Immature natural killer cell (primary cell): ENCODE measurements at regions not wholly inside any gene's neighbourhood (a gene's known extent, or its start where the extent isn't known, plus 50 kb on each side); places are given as distances from the start of the nearest gene placed in this dataset.
"Not testable (repeated sequence)": the region's sequence is repeated elsewhere in the genome, so short reads cannot be mapped to it uniquely, and the experiment has no call there.

Source experiments
- DNase-seq, 3 donors: peaks; one replicate each; pipeline ENCODE4 v3.0.0; 2022; ENCODE audit warnings: mixed read lengths in 1 of 3
- H3K27ac Mint-ChIP-seq, 6 donors: one replicate each; pipeline ENCODE4 v1.8.0; 2020; ENCODE audit warnings: mixed read lengths in 6 of 6, mild to moderate bottlenecking in 5 of 6, inconsistent platforms in 4 of 6, moderate library complexity in 3 of 6
- H3K27me3 Mint-ChIP-seq, 3 donors: one replicate each; pipeline ENCODE4 v1.8.0; 2020 to 2021; ENCODE audit warnings: low read depth in 3 of 3, mild to moderate bottlenecking in 3 of 3, mixed read lengths in 3 of 3, moderate library complexity in 3 of 3, inconsistent platforms in 1 of 3
- H3K36me3 Mint-ChIP-seq, 3 donors: one replicate each; pipeline ENCODE4 v1.8.0; 2020; ENCODE audit warnings: mixed read lengths in 3 of 3, inconsistent platforms in 2 of 3, mild to moderate bottlenecking in 2 of 3
- H3K4me1 Mint-ChIP-seq, 2 donors: one replicate each; pipeline ENCODE4 v1.8.0; 2020; ENCODE audit warnings: inconsistent platforms in 2 of 2, mild to moderate bottlenecking in 2 of 2, mixed read lengths in 2 of 2, moderate library complexity in 1 of 2
- H3K4me3 Mint-ChIP-seq, 5 donors: one replicate each; pipeline ENCODE4 v1.8.0; 2020; ENCODE audit warnings: mild to moderate bottlenecking in 5 of 5, mixed read lengths in 5 of 5, inconsistent platforms in 3 of 5, moderate library complexity in 3 of 5
- H3K9me3 Mint-ChIP-seq, 6 donors: one replicate each; pipeline ENCODE4 v1.8.0; 2020; ENCODE audit warnings: mild to moderate bottlenecking in 6 of 6, mixed read lengths in 6 of 6, inconsistent platforms in 4 of 6, moderate library complexity in 3 of 6

DNA sequence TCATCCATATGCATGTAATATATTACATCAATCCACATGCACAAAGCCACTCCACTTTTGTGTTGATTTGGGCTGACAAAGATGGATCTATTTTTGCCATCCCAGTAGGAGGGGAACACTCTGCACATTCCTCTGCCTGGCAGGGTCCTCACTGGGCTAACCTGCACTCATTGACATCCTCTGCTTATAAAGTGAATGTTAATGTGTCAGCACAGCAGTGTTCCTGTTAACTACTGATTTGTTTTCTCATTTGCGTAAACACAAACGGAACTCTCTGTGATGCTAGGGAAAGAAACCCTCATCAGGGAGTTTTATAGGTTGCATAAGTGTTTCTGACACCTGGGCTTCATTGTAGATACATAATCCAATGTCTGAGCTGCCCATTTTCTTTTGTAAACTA lies 826.0 kb downstream of the RAB28 start:
- H3K27ac Mint-ChIP-seq = no peak overlapping the region
- peaks cover 1 to 28% (median 5%) of the 10 kb centered on the region in 6 donors for H3K9me3 Mint-ChIP-seq
- H3K4me3 Mint-ChIP-seq = no peak overlapping the region
- H3K36me3 Mint-ChIP-seq = no peaks in the 10 kb centered on the region
- no peaks in the 10 kb centered on the region for H3K4me1 Mint-ChIP-seq
- H3K27me3 Mint-ChIP-seq = peaks cover 0 to 3% (median 0%) of the 10 kb centered on the region in 3 donors
- DNase-seq = no peak

DNA sequence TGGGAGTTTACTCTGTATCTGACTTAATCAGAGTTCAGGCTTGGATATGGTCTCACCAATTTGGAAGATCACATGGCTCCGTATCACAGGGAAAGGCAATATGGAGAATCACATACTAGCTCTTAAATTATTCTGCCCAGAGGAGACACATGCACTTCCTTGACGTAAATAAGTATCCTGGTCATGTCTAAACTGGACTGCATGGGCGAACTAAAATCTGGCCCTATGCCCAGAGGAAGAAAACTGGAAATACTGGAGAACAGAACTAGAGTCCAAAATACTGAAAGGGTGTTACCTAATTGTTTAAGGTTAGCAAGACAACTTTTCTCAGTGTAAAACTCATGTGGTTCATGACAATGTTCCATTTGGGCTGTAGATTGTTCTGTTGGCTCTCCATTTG lies 832.3 kb downstream of the RAB28 start:
- Mint-ChIP-seq H3K36me3 (no peaks in the 10 kb centered on the region), H3K4me1 (no peaks in the 10 kb centered on the region), H3K9me3 (peaks cover 0 to 8% (median 3%) of the 10 kb centered on the region in 6 donors), H3K27ac (no peak overlapping the region), H3K27me3 (peaks cover 0 to 1% (median 0%) of the 10 kb centered on the region in 3 donors), H3K4me3 (no peak overlapping the region)
- DNase-seq = no peak

DNA sequence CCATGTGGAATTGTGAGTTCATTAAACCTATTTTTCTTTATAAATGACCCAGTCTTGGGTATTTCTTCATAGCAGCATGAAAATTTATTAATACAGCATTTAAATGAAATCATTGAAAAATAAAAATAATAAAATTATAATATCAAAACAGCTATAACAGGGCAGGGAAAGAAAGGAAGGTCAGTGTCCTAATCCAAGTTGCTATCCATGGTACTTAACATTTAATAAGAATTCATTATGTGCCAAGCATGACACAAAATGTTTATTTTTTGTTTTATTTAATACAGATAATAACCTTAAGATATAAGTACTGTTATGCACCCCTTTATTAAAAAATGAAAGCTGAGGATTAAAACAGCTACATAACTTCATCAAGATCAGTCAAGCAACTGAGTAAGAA lies 838.4 kb downstream of the RAB28 start:
- no peak overlapping the region for H3K27ac Mint-ChIP-seq
- H3K27me3 Mint-ChIP-seq = no peaks in the 10 kb centered on the region
- no peak for DNase-seq
- peaks cover 0 to 5% (median 0%) of the 10 kb centered on the region in 6 donors for H3K9me3 Mint-ChIP-seq
- no peaks in the 10 kb centered on the region for H3K36me3 Mint-ChIP-seq
- no peaks in the 10 kb centered on the region for H3K4me1 Mint-ChIP-seq
- H3K4me3 Mint-ChIP-seq = no peak overlapping the region

DNA sequence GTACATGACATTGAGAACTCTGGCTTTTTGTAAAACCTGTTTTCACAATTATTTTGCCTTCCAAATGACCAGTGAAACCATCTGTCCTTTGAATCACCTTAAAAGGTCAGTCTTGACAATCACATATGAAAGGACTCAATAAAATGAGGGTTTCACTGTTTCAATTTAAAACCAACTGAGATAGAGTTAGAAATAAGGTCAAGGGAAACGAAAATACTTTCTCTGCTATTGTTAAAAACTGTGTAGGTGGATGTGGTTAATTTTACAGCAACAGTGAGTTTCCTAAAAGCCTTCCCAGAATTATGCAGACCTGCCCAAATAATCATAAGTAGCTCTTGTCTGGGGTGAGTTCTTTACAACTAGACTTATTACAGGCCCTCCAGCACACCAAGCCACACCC lies 839.9 kb downstream of the RAB28 start:
- H3K27ac Mint-ChIP-seq = no peak overlapping the region

DNA sequence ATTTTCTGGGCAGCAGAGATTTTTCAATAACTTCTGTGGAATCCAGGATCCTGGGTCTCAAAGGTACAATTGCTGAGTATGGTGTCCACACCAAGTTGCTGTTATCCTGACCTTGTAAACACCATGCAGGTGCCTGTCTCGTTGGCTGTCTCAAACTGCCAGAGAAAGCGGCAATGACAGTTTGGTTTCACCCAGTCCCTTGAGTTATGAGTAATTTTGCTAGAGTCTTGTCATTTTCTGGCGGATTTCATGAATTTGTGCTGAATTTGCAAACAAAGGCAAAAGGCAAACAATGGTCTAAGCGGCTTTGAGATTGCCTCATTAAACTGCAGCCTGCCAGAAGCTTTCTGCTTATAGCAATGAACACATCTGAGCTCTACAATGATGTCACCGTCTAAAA lies 847.9 kb downstream of the RAB28 start:
- Mint-ChIP-seq H3K4me1 (no peaks in the 10 kb centered on the region), H3K9me3 (peaks cover 0 to 3% (median 0%) of the 10 kb centered on the region in 6 donors), H3K27ac (no peak overlapping the region), H3K4me3 (no peak overlapping the region), H3K27me3 (peaks cover 0 to 1% (median 0%) of the 10 kb centered on the region in 3 donors), H3K36me3 (no peaks in the 10 kb centered on the region)
- DNase-seq = no peak

More for the DNA sequence above, 839.9 kb downstream of the RAB28 start:
- DNase-seq = no peak
- H3K27me3 Mint-ChIP-seq = no peaks in the 10 kb centered on the region
- H3K4me1 Mint-ChIP-seq = no peaks in the 10 kb centered on the region
- H3K9me3 Mint-ChIP-seq = peaks cover 0 to 8% (median 0%) of the 10 kb centered on the region in 6 donors
- H3K36me3 Mint-ChIP-seq = no peaks in the 10 kb centered on the region
- H3K4me3 Mint-ChIP-seq = no peak overlapping the region

DNA sequence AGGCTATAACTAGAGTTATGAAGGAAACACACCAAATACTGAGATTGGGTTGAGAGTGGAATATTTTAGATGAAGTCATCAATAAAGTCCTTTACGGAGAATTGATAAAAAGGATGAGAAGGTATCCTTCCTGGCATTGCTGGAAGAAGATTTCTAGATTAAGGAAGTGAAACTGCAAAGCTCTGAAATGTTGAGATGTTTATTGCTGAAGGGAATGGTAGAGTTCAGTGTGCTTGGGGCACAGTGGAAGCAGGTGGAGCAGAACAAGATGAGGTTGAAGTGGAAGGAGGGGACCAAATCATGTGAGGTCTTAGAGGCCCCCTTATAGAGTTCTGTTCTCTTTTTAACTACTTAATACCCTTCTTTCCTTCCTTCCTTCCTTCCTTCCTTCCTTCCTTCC lies 848.5 kb downstream of the RAB28 start:
- DNase-seq = no peak
- H3K27ac Mint-ChIP-seq = no peak overlapping the region
- no peaks in the 10 kb centered on the region for H3K4me1 Mint-ChIP-seq
- H3K4me3 Mint-ChIP-seq = no peak overlapping the region
- H3K36me3 Mint-ChIP-seq = no peaks in the 10 kb centered on the region
- peaks cover 0 to 3% (median 0%) of the 10 kb centered on the region in 6 donors for H3K9me3 Mint-ChIP-seq
- peaks cover 0 to 1% (median 0%) of the 10 kb centered on the region in 3 donors for H3K27me3 Mint-ChIP-seq

DNA sequence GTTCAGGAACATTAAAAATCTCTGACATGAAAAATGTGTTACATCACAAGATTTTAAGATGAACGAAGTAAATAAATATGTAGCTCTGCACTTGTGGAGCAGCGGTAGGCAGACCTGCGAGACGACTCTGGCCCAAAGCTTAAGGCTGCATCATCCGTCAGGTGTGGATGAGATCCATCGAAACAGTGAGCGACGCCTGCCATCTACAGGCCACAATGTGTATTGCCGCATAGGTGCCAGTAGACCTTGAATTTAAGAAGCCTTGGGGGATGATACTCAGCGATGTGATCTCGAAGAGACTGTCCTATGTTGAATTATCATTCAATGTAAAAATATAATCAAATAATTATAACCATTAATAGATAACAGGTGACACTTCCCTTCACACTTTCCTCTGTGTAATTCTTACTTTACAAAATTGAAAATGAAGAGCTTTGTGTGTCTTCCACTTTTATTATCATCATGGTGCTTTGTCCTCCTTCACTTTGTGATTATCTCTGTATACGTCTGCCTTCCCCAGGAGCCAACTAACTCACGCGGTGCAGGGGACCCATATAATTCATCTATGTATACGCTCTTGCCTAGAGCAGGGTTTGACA lies 851.0 kb downstream of the RAB28 start:
- H3K4me3 Mint-ChIP-seq = no peak overlapping the region
- DNase-seq = peak; percentile 14 to 34 (median 24)
- H3K27ac Mint-ChIP-seq = no peak overlapping the region
- H3K27me3 Mint-ChIP-seq = peaks cover 0 to 2% (median 1%) of the 10 kb centered on the region in 3 donors
- H3K4me1 Mint-ChIP-seq = no peaks in the 10 kb centered on the region
- H3K9me3 Mint-ChIP-seq = peaks cover 0 to 2% (median 0%) of the 10 kb centered on the region in 6 donors
- no peaks in the 10 kb centered on the region for H3K36me3 Mint-ChIP-seq

DNA sequence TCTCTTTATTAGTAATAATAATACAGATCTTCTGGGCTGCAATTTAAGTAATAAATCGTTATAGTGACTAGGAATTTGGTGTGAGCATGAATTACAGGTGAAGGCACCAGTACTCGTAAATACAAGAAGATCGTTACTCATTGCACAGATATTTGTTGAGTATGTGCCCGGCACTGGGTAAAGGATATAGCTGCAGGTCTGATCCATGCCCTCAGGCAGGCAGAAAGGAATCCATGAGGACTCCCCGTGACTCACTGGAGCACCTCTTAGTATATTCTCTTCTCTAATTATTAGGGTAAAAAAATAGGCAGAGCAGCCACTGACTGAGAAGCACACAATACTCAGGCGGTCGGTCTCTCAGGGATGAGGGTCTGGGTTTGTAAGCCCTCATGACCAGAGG lies 868.3 kb downstream of the RAB28 start:
- Mint-ChIP-seq H3K9me3 (peaks cover 4 to 25% (median 7%) of the 10 kb centered on the region in 6 donors), H3K27ac (no peak overlapping the region), H3K4me1 (no peaks in the 10 kb centered on the region), H3K4me3 (no peak overlapping the region), H3K36me3 (no peaks in the 10 kb centered on the region), H3K27me3 (peaks cover 0 to 3% (median 0%) of the 10 kb centered on the region in 3 donors)
- DNase-seq = no peak

DNA sequence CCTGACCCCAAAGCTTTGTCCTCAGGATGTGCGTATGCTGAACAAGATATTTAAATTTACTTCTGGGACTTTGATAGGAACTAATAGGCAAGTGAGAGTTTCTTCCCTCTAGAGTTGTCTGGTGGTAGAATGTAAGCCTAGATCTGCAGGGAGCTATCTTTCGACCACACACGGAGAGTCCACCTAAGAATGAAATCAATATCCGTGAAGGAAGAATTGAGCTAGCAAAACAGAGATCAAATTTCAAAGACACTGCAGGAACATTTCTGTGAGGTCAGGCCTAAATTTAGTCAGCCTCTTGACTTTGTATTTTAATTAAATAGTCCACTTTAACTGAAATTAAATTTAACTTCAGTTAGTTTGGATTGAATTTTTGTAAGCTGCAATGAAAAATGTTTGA lies 871.3 kb downstream of the RAB28 start:
- Mint-ChIP-seq H3K4me1 (no peaks in the 10 kb centered on the region), H3K4me3 (no peak overlapping the region), H3K36me3 (no peaks in the 10 kb centered on the region), H3K9me3 (peaks cover 0 to 14% (median 6%) of the 10 kb centered on the region in 6 donors), H3K27me3 (peaks cover 0 to 3% (median 0%) of the 10 kb centered on the region in 3 donors), H3K27ac (no peak overlapping the region)
- DNase-seq = no peak

DNA sequence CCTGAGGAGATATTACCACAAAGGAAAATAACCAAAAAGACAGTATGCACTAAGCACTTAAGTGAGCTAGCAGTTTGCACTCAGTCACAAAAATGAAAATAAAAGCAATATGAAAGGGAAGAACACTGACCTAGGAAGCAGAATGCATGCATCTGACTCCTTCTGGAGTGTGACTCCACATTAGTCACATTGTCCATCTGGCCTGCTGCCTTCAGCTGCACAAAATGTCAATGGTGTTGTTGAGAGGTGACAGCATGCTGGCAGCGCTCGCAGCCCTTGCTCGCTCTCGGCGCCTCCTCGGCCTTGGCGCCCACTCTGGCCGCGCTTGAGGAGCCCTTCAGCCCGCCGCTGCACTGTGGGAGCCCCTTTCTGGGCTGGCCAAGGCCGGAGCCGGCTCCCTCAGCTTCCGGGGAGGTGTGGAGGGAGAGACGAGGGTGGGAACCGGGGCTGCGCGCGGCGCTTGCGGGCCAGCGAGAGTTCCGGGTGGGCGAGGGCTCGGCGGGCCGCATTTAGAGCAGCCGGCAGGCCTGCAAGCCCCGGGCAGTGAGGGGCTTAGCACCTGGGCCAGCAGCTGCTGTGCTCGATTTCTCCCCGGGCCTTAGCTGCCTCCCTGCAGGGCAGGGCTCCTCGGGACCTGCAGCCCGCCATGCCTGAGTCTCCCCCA lies 874.8 kb downstream of the RAB28 start:
- not testable (repeated sequence) for H3K4me1 Mint-ChIP-seq, DNase-seq, H3K27ac Mint-ChIP-seq, H3K9me3 Mint-ChIP-seq, H3K4me3 Mint-ChIP-seq, H3K36me3 Mint-ChIP-seq, H3K27me3 Mint-ChIP-seq

DNA sequence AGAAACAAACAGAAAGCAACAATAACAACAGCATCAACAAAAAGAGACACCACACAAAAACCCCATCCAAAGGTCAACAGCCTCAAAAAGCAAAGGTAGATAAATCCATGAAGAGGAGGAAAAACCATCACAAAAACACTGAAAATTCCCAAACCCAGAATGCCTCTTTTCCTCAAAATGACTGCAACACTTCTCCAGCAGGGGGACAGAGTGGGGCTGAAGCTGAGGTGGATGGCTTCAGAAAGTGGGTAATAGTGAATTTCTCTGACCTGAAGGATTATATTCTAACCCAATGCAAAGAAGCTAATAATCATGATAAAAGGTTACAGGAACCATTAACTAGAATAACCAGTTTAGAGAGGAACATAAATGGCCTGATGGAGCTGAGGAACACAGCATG lies 888.2 kb downstream of the RAB28 start:
- no peaks in the 10 kb centered on the region for H3K4me1 Mint-ChIP-seq
- DNase-seq = no peak
- no peak overlapping the region for H3K27ac Mint-ChIP-seq
- no peak overlapping the region for H3K4me3 Mint-ChIP-seq
- peaks cover 7 to 35% (median 18%) of the 10 kb centered on the region in 6 donors for H3K9me3 Mint-ChIP-seq
- peaks cover 0 to 3% (median 0%) of the 10 kb centered on the region in 3 donors for H3K27me3 Mint-ChIP-seq
- H3K36me3 Mint-ChIP-seq = no peaks in the 10 kb centered on the region

DNA sequence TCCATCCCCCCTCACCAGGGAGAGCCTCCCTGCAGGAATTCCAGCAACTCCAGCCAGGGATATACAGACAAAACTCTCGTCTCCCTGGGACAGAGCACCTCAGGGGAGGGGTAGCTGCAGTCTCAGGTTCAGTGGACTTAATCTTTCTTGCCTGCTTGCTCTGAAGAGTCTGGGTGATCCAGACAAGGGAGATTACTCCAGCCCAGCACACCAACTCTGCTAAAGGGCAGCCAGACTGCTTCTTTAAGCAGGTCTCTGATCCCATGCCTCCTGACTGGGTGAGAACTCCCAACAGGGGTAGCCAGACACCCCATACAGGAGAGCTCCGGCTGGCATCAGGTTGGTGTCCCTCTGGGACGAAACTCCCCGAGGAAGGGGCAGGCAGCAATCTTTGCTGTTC lies 888.7 kb downstream of the RAB28 start:
- H3K4me1 Mint-ChIP-seq = no peaks in the 10 kb centered on the region
- H3K27me3 Mint-ChIP-seq = peaks cover 0 to 3% (median 0%) of the 10 kb centered on the region in 3 donors
- H3K36me3 Mint-ChIP-seq = no peaks in the 10 kb centered on the region
- no peak overlapping the region for H3K27ac Mint-ChIP-seq
- H3K4me3 Mint-ChIP-seq = no peak overlapping the region
- no peak for DNase-seq
- peaks cover 7 to 35% (median 18%) of the 10 kb centered on the region in 6 donors for H3K9me3 Mint-ChIP-seq

DNA sequence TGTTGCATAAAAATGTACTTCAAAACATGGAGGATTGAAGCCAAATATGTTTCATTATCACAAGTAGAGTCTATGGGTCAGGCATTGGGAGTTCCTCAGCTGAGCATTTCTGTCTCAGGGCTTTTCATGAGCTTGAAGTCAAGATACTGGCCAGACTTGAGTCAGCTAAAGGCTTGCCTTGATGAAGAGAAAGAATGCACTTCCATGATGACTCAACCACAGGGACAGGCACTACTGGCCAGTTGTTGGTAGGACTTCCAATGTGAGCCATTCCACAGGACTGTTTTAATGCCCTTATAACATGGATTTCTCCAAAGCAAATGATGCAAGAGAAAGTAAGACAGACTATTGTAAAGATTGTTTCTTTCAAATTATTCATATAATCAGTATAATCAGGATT lies 895.6 kb downstream of the RAB28 start:
- Mint-ChIP-seq H3K27me3 (no peaks in the 10 kb centered on the region), H3K9me3 (peaks cover 2 to 18% (median 4%) of the 10 kb centered on the region in 6 donors), H3K4me3 (no peak overlapping the region), H3K27ac (no peak overlapping the region), H3K4me1 (no peaks in the 10 kb centered on the region), H3K36me3 (no peaks in the 10 kb centered on the region)
- no peak for DNase-seq

DNA sequence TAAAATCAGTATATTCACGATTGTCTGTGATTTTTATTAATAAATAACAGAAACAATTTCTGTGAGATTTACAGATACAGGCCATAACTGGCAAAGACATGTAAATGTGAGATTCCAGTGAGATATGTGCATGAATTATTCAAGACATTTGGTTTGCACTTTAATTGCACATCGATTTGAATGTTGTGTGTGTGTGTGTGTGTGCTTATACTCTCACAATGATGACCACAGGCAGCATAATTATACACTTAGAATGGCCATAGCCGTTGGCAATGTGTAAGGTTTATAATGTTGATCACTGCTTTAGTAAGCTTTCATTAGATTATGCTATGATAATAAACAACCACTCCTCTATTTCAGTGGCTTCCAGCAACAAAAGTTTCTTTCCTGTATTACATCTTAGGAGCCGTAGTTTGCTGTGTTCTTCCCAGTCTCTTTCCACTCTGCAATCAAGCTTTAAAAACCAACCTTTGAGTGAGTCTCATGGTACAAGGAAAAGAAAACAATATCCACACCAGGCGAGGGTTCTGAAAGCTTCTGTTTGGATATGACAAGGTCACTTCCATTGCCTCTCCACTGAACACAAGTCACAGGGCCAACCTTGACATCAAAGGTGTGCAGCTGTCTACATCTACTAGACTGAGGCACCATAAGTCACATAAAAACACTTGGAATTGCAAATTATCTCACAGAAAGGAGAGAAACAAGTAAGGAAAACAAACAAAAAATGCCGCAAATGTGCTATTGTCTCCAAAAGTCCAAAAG lies 897.7 kb downstream of the RAB28 start:
- Mint-ChIP-seq H3K36me3 (no peaks in the 10 kb centered on the region), H3K27me3 (no peaks in the 10 kb centered on the region), H3K4me1 (no peaks in the 10 kb centered on the region), H3K27ac (no peak overlapping the region), H3K9me3 (peaks cover 0 to 7% (median 6%) of the 10 kb centered on the region in 6 donors), H3K4me3 (no peak overlapping the region)
- DNase-seq = no peak
